NCI-H526 (cell line): ENCODE measurements at regions not wholly inside any gene's neighbourhood (a gene's known extent, or its start where the extent isn't known, plus 50 kb on each side); places are given as distances from the start of the nearest gene placed in this dataset.
"Not testable (repeated sequence)": the region's sequence is repeated elsewhere in the genome, so short reads cannot be mapped to it uniquely, and the experiment has no call there.

Experiments
- DNase-seq, 2 experiments: peaks; one replicate each; lab custom pipeline; 2025; lab: John Stamatoyannopoulos, UW

GRCh38 chr14:89493406-89493805, 76.4 kb upstream of the FOXN3 start:
- DNase-seq, result no peak

GRCh38 chr14:89491711-89492381, 74.8 kb upstream of the FOXN3 start:
- no peak for DNase-seq

- no peak for DNase-seq
Observed at GRCh38 chr14:89490466-89490865, 73.4 kb upstream of the FOXN3 start.

- DNase-seq, result peak in 1 of 2 experiments; percentile 17
Observed at GRCh38 chr14:89489761-89490437, 72.9 kb upstream of the FOXN3 start.

- DNase-seq, result no peak
Observed at GRCh38 chr14:89486961-89487360, 69.9 kb upstream of the FOXN3 start.

- DNase-seq, result no peak
Observed at GRCh38 chr14:89486505-89486904, 69.5 kb upstream of the FOXN3 start.

GRCh38 chr14:89485264-89485663, 68.2 kb upstream of the FOXN3 start:
- DNase-seq, result no peak

- no peak for DNase-seq
Observed at GRCh38 chr14:89484051-89484844, 67.2 kb upstream of the FOXN3 start.

GRCh38 chr14:89481196-89481595, 64.2 kb upstream of the FOXN3 start:
- no peak for DNase-seq

GRCh38 chr14:89480278-89480677, 63.2 kb upstream of the FOXN3 start:
- no peak for DNase-seq

GRCh38 chr14:89479802-89480201, 62.8 kb upstream of the FOXN3 start:
- no peak for DNase-seq

- DNase-seq, result no peak
Observed at GRCh38 chr14:89477391-89477790, 60.4 kb upstream of the FOXN3 start.

- DNase-seq, result no peak
Observed at GRCh38 chr14:89476354-89476896, 59.4 kb upstream of the FOXN3 start.

GRCh38 chr14:89474464-89474863, 57.4 kb upstream of the FOXN3 start:
- DNase-seq, result no peak

- no peak for DNase-seq
Observed at GRCh38 chr14:89473989-89474388, 57.0 kb upstream of the FOXN3 start.

GRCh38 chr14:89473569-89473968, 56.5 kb upstream of the FOXN3 start:
- no peak for DNase-seq

GRCh38 chr14:89470401-89470800, 53.4 kb upstream of the FOXN3 start:
- no peak for DNase-seq

- no peak for DNase-seq
Observed at GRCh38 chr14:89469210-89470198, 52.5 kb upstream of the FOXN3 start.

- DNase-seq, result no peak
Observed at GRCh38 chr14:89468566-89468965, 51.5 kb upstream of the FOXN3 start.

- not testable (repeated sequence) for DNase-seq
Observed at GRCh38 chr14:89468030-89468429, 51.0 kb upstream of the FOXN3 start.

- no peak for DNase-seq
Observed at GRCh38 chr14:89466944-89467343, 49.9 kb upstream of the FOXN3 start.
